ENCODE measurements at regions not wholly inside any gene's neighbourhood (a gene's known extent, or its start where the extent isn't known, plus 50 kb on each side); places are given as distances from the start of the nearest gene placed in this dataset.

- Histone ChIP-seq H3K36me3 (ENCODE audit: low read length) (no peaks in the 10 kb centered on the region), H3K4me2 (ENCODE audit: low read depth, low read length, poor library complexity, severe bottlenecking) (no peak overlapping the region), H3K27me3 (ENCODE audit: low read length) (no peaks in the 10 kb centered on the region), H3F3A (ENCODE audit: insufficient read depth) (no peaks in the 10 kb centered on the region), H3K9me3 (ENCODE audit: insufficient read depth, low read length) (no peaks in the 10 kb centered on the region), H3K27ac (ENCODE audit: low read depth, low read length) (no peak overlapping the region), H3K9me2 (replicated peaks; ENCODE audit: insufficient read depth, low read length) (no peaks in the 10 kb centered on the region), H3K4me3 (ENCODE audit: insufficient read depth, low read length, poor library complexity, severe bottlenecking) (no peak overlapping the region), H3K9ac (ENCODE audit: low read length) (no peak overlapping the region), H4K20me1 (ENCODE audit: low read depth, low read length) (no peaks in the 10 kb centered on the region), H2AFZ (ENCODE audit: low read depth, low read length, severe bottlenecking) (no peak overlapping the region), H3K79me2 (ENCODE audit: insufficient read depth, low read length) (no peaks in the 10 kb centered on the region)
- no peak for TF ChIP-seq CTCF (IDR thresholded peaks at IDR 0.05; ENCODE audit: insufficient read depth, low read length, poor library complexity, severe bottlenecking)
These were observed 161.7 kb downstream of the YTHDC2 start for GRCh38 chr5:113675166-113675565.

- H3K9me3 ChIP-seq (ENCODE audit: insufficient read depth, low read length): no peaks in the 10 kb centered on the region
- no peak overlapping the region for H3K4me2 ChIP-seq (ENCODE audit: low read depth, low read length, poor library complexity, severe bottlenecking)
- H3K79me2 ChIP-seq (ENCODE audit: insufficient read depth, low read length): no peaks in the 10 kb centered on the region
- no peak overlapping the region for H2AFZ ChIP-seq (ENCODE audit: low read depth, low read length, severe bottlenecking)
- no peaks in the 10 kb centered on the region for H4K20me1 ChIP-seq (ENCODE audit: low read depth, low read length)
- H3K9me2 ChIP-seq (replicated peaks; ENCODE audit: insufficient read depth, low read length): no peaks in the 10 kb centered on the region
- H3K27me3 ChIP-seq (ENCODE audit: low read length): no peaks in the 10 kb centered on the region
- no peak for TF ChIP-seq EZH2phosphoT487 (conservative IDR thresholded peaks at IDR 0.05; ENCODE audit: low read length)
- no peak for TF ChIP-seq CTCF (IDR thresholded peaks at IDR 0.05; ENCODE audit: insufficient read depth, low read length, poor library complexity, severe bottlenecking)
- H3F3A ChIP-seq (ENCODE audit: insufficient read depth): no peaks in the 10 kb centered on the region
- no peak overlapping the region for H3K27ac ChIP-seq (ENCODE audit: low read depth, low read length)
- no peak overlapping the region for H3K4me3 ChIP-seq (ENCODE audit: insufficient read depth, low read length, poor library complexity, severe bottlenecking)
- H3K36me3 ChIP-seq (ENCODE audit: low read length): no peaks in the 10 kb centered on the region
- H3K9ac ChIP-seq (ENCODE audit: low read length): no peak overlapping the region
These were observed 164.7 kb downstream of the YTHDC2 start for GRCh38 chr5:113678202-113678601.

GRCh38 chr5:113678924-113679575 lies 165.6 kb downstream of the YTHDC2 start:
- no peaks in the 10 kb centered on the region for H4K20me1 ChIP-seq (ENCODE audit: low read depth, low read length)
- no peaks in the 10 kb centered on the region for H3K36me3 ChIP-seq (ENCODE audit: low read length)
- no peak overlapping the region for H3K4me3 ChIP-seq (ENCODE audit: insufficient read depth, low read length, poor library complexity, severe bottlenecking)
- TF ChIP-seq CTCF (IDR thresholded peaks at IDR 0.05; ENCODE audit: insufficient read depth, low read length, poor library complexity, severe bottlenecking): peak; percentile 34
- TF ChIP-seq EZH2phosphoT487 (conservative IDR thresholded peaks at IDR 0.05; ENCODE audit: low read length): no peak
- H3K9me2 ChIP-seq (replicated peaks; ENCODE audit: insufficient read depth, low read length): no peaks in the 10 kb centered on the region
- no peaks in the 10 kb centered on the region for H3K79me2 ChIP-seq (ENCODE audit: insufficient read depth, low read length)
- no peaks in the 10 kb centered on the region for H3F3A ChIP-seq (ENCODE audit: insufficient read depth)
- H3K9ac ChIP-seq (ENCODE audit: low read length): no peak overlapping the region
- H3K4me2 ChIP-seq (ENCODE audit: low read depth, low read length, poor library complexity, severe bottlenecking): no peak overlapping the region
- H2AFZ ChIP-seq (ENCODE audit: low read depth, low read length, severe bottlenecking): no peak overlapping the region
- H3K27ac ChIP-seq (ENCODE audit: low read depth, low read length): no peak overlapping the region
- H3K9me3 ChIP-seq (ENCODE audit: insufficient read depth, low read length): no peaks in the 10 kb centered on the region
- no peaks in the 10 kb centered on the region for H3K27me3 ChIP-seq (ENCODE audit: low read length)

All from SU-DHL-6 (cell line).